ENCODE measurements at regions not wholly inside any gene's neighbourhood (a gene's known extent, or its start where the extent isn't known, plus 50 kb on each side); places are given as distances from the start of the nearest gene placed in this dataset.

DNA sequence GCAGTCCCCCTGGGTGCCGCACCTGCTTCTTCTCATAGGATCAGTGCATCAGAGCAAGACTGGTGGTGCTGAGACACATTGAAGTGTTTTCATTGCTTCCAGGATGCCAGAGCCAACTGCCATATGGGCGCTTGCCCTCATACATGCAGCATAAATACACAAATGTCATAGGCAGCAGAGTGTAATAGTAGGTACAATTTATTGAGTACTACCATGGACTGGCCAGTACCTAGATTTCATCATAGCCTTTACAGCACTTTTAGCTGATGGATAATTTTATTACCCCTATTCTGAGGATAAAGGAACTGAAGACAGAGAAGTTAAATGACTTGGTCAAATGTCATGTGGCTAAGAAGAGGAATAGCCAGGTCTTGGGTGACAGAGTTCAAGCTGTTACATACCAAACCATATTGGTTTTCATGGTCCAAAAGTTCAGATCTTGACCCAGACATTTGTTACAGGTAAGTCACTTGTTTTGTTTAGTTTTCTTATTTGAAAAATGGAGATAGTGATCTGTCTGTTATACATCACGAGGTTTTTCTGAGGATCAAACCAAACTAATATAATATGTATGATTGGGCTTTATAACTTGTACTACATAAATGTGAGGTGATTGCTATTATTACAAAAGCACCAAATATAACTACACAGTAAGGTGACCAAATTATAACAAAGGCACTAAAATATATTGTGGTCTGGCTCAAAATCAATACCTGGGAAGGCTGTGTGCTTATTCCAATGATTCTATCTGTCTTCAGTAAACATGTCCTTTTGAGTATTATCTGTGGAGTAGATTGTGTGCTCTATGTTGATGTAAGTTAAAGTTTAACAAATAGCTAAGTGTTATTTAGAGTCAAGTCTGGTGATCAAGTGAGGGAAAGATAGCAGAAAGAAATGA lies 151.9 kb upstream of the CYRIA start:
- no peak for DNase-seq (ENCODE audit: low spot score)

DNA sequence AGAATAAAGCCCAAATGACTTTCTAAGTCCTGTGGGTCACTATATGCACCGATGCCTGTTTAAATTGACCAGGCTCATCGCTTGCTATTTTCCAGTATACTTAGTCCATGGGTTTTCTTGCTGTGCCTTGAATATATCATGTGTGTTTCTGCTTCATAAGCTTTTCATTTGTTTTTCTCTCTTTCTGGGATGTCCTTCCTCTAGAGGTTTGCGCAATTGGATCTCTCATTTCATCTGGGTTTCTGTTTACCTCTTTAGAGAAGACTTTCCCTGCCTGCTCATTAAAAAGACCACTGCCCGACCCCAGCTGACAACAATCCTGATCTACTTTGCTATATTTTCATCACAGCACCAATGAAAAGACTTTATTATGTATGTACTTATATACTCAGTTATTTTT lies 150.9 kb upstream of the CYRIA start:
- no peak for DNase-seq (ENCODE audit: low spot score)

- no peak for DNase-seq (ENCODE audit: low spot score)
These were observed 150.4 kb upstream of the CYRIA start for GRCh38 chr2:16816016-16816415.

DNA sequence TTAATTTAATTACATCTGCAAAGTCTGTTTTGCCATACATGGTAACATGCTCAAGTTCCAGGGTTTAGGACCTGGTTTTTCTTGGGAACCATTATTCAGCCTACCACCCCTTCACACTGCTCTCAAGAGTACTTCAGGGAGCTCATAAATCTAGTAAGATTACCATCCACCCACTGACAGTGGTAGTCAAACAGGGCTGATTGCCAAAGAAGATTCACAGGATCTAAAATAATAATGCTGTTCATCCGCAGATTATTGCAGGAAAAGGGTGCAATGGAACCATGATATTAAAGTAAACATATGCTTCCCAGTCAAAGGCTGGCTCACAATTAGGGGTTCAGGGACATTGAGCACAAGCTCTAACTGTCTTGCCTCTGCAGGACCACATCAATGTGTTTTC lies 148.0 kb upstream of the CYRIA start:
- no peak for DNase-seq (ENCODE audit: low spot score)

- DNase-seq (ENCODE audit: low spot score): no peak
These were observed 132.8 kb upstream of the CYRIA start for GRCh38 chr2:16798472-16798871.

DNA sequence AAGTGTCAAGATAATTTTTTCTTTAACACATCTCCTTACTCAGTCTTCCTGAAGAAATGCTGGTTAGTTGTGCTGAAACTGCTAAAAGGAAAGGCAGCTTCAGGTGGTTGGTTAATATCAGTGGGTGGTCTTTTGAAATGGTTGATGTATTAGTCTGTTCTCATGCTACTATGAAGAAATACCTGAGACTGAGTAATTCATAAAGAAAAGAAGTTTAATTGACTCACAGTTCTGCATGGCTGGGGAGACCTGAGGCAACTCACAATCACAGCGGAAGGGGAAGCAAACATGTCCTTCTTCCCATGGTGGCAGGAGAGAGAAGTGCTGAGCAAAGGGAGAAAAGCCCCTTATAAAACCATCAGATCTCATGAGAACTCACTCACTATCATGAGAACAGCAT lies 125.9 kb upstream of the CYRIA start:
- DNase-seq (ENCODE audit: low spot score): no peak

- no peak for DNase-seq (ENCODE audit: low spot score)
These were observed 119.5 kb upstream of the CYRIA start for GRCh38 chr2:16785149-16785548.

DNA sequence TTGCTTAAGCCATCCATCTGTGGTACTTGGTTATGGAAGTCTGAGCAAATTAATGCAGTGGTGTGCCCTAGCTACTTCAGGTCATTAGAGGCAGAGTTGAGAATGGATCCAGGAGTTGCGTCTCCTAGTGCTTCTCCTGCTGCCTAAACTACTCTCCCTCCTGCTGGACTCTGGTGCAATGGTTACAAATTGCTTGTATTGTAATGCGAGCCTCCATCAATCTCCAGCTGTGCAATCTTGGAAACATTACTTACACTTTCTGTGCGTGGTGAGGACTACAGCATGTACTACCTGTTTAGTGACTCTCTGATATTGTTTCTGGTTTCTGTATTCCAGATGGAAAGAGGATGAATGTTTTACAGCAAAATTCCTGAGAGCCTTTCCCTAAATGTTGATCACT lies 119.0 kb upstream of the CYRIA start:
- no peak for DNase-seq (ENCODE audit: low spot score)

- no peak for DNase-seq (ENCODE audit: low spot score)
These were observed 111.7 kb upstream of the CYRIA start for GRCh38 chr2:16777123-16777870.

- no peak for DNase-seq (ENCODE audit: low spot score)
These were observed 110.2 kb upstream of the CYRIA start for GRCh38 chr2:16775899-16776231.

GRCh38 chr2:16774980-16775898 lies 109.6 kb upstream of the CYRIA start:
- no peak for DNase-seq (ENCODE audit: low spot score)

DNA sequence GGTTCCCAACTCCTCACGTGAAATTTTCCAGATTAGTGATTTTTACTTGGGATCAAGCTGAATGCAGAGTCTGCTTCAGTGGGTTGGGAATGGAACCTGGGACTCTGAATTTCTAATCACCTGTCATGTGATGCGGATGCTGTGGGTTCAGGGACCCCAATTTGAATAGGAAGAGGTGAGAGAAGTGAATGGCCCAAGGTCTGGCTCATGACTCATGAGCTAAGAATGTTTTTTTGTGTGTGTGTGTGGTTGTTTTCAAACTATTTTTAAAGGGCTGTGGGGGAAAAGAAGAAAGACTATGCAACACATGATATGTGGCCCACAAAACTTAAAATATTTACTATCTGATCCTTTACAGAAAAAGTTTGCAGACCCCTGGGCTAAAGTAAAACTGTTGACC lies 108.5 kb upstream of the CYRIA start:
- no peak for DNase-seq (ENCODE audit: low spot score)

- no peak for DNase-seq (ENCODE audit: low spot score)
These were observed 107.6 kb upstream of the CYRIA start for GRCh38 chr2:16773080-16773713.

DNA sequence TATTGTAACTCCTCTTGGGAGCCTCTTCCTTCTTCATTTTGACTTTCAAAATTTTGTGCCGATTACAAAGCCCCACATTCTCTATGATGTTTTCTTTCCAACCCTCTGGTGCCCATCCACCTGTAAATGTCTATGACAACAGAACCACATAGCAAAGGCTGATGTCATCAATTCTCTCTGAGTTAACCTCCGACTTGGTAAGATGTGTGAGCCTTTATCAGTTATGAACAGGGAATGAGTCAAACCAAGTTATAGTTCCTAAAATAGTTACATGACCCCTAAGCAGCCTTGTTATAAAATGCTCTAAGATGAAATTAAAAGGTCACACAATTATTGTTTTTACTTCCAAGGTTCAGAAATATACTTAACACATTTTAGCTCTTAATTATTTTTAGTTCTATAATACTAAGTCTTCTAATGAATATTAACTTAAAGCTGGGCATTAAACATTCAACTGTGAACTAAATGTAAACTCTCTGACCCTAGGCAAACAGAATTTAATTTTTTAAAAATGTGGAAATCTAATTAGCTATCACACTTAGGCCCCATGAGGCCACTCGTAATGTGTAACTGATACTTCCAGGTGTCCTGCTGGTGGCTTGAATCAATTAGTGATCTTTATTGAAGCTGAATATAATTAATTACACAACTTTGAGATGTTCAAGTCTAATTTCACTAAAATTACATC lies 102.3 kb upstream of the CYRIA start:
- no peak for DNase-seq (ENCODE audit: low spot score)

GRCh38 chr2:16765356-16765755 lies 99.7 kb upstream of the CYRIA start:
- no peak for DNase-seq (ENCODE audit: low spot score)

DNA sequence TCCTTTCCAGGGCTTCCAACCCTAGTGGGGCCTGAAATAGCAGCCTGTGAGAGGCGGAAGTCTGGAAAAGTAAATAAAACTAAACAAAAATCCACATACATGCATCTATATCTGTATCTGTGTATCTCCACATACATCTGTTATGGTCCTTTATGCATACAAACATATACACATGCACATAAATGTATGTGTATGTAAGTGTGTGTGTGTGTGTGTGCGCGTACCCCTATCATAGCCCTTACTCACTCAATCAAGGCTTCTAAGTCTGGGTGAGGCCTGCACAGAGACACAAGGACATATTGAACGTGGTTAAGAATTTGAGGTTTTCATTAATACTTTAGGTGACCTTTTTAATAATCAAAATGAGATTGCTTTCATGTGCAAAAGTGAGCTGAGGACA lies 98.9 kb upstream of the CYRIA start:
- DNase-seq (ENCODE audit: low spot score): no peak

GRCh38 chr2:16763493-16763899 lies 97.9 kb upstream of the CYRIA start:
- DNase-seq (ENCODE audit: low spot score): no peak

- DNase-seq (ENCODE audit: low spot score): no peak
These were observed 97.4 kb upstream of the CYRIA start for GRCh38 chr2:16763056-16763455.

GRCh38 chr2:16760426-16760825 lies 94.8 kb upstream of the CYRIA start:
- no peak for DNase-seq (ENCODE audit: low spot score)

- peak; percentile 81 for DNase-seq (ENCODE audit: low spot score)
These were observed 91.4 kb upstream of the CYRIA start for GRCh38 chr2:16756831-16757644.
